ENCODE measurements at regions not wholly inside any gene's neighbourhood (a gene's known extent, or its start where the extent isn't known, plus 50 kb on each side); places are given as distances from the start of the nearest gene placed in this dataset.

- no peak for DNase-seq (ENCODE audit: low spot score in 2 of 2)
- no peaks in the 10 kb centered on the region for H3K4me1 ChIP-seq
- in situ Hi-C loops (cut with MboI; ENCODE audit: low sequenced_read_pairs) = no loop called here
- H3K36me3 ChIP-seq (replicated peaks) = no peaks in the 10 kb centered on the region
- H3K9me3 ChIP-seq = no peaks in the 10 kb centered on the region; the same call in 1 of the 2 replicates
- H3K27me3 ChIP-seq (ENCODE audit: low read depth) = no peaks in the 10 kb centered on the region
- no peak overlapping the region for H3K4me3 ChIP-seq
These were observed 262.6 kb downstream of the ATPSCKMT start for GRCh38 chr5:9987101-9987500.

GRCh38 chr5:9977070-9977469, 272.6 kb downstream of the ATPSCKMT start:
- H3K4me3 ChIP-seq = no peak overlapping the region
- no peak for DNase-seq (ENCODE audit: low spot score in 2 of 2)
- no peaks in the 10 kb centered on the region for H3K36me3 ChIP-seq (replicated peaks)
- no peaks in the 10 kb centered on the region for H3K27me3 ChIP-seq (ENCODE audit: low read depth)
- in situ Hi-C loops (cut with MboI; ENCODE audit: low sequenced_read_pairs) = no loop called here
- H3K9me3 ChIP-seq = no peaks in the 10 kb centered on the region
- H3K4me1 ChIP-seq = no peaks in the 10 kb centered on the region

GRCh38 chr5:9976621-9977020, 273.1 kb downstream of the ATPSCKMT start:
- no peaks in the 10 kb centered on the region for H3K27me3 ChIP-seq (ENCODE audit: low read depth)
- H3K36me3 ChIP-seq (replicated peaks) = no peaks in the 10 kb centered on the region
- H3K4me3 ChIP-seq = no peak overlapping the region
- in situ Hi-C loops (cut with MboI; ENCODE audit: low sequenced_read_pairs) = no loop called here
- no peaks in the 10 kb centered on the region for H3K4me1 ChIP-seq
- H3K9me3 ChIP-seq = no peaks in the 10 kb centered on the region
- DNase-seq (ENCODE audit: low spot score in 2 of 2) = no peak

GRCh38 chr5:9972059-9972458, 277.6 kb downstream of the ATPSCKMT start:
- no peaks in the 10 kb centered on the region for H3K36me3 ChIP-seq (replicated peaks)
- no peak overlapping the region for H3K4me3 ChIP-seq
- no peaks in the 10 kb centered on the region for H3K9me3 ChIP-seq
- DNase-seq (ENCODE audit: low spot score in 2 of 2) = no peak
- no peaks in the 10 kb centered on the region for H3K4me1 ChIP-seq
- H3K27me3 ChIP-seq (ENCODE audit: low read depth) = no peaks in the 10 kb centered on the region
- in situ Hi-C loops (cut with MboI; ENCODE audit: low sequenced_read_pairs) = no loop called here

GRCh38 chr5:9971301-9971700, 278.4 kb downstream of the ATPSCKMT start:
- no peak for DNase-seq (ENCODE audit: low spot score in 2 of 2)
- no peaks in the 10 kb centered on the region for H3K36me3 ChIP-seq (replicated peaks)
- no peaks in the 10 kb centered on the region for H3K4me1 ChIP-seq
- H3K9me3 ChIP-seq = no peaks in the 10 kb centered on the region
- H3K27me3 ChIP-seq (ENCODE audit: low read depth) = no peaks in the 10 kb centered on the region
- no peak overlapping the region for H3K4me3 ChIP-seq
- in situ Hi-C loops (cut with MboI; ENCODE audit: low sequenced_read_pairs) = no loop called here

- H3K4me3 ChIP-seq = no peak overlapping the region
- H3K4me1 ChIP-seq = no peaks in the 10 kb centered on the region
- in situ Hi-C loops (cut with MboI; ENCODE audit: low sequenced_read_pairs) = no loop called here
- H3K9me3 ChIP-seq = no peaks in the 10 kb centered on the region
- H3K27me3 ChIP-seq (ENCODE audit: low read depth) = 0 out of 2 replicates have a peak, but pooled peaks cover 2% of the 10 kb centered on the region
- DNase-seq (ENCODE audit: low spot score in 2 of 2) = no peak
- no peaks in the 10 kb centered on the region for H3K36me3 ChIP-seq (replicated peaks)
These were observed 290.8 kb downstream of the ATPSCKMT start for GRCh38 chr5:9958914-9959313.

- in situ Hi-C loops (cut with MboI; ENCODE audit: low sequenced_read_pairs) = no loop called here
- DNase-seq (ENCODE audit: low spot score in 2 of 2) = no peak
- Histone ChIP-seq H3K27me3 (ENCODE audit: low read depth) (0 out of 2 replicates have a peak, but pooled peaks cover 2% of the 10 kb centered on the region), H3K4me1 (no peaks in the 10 kb centered on the region), H3K4me3 (no peak overlapping the region), H3K9me3 (no peaks in the 10 kb centered on the region), H3K36me3 (replicated peaks) (no peaks in the 10 kb centered on the region)
These were observed 292.5 kb downstream of the ATPSCKMT start for GRCh38 chr5:9957214-9957613.

- no peaks in the 10 kb centered on the region for H3K9me3 ChIP-seq
- no peak overlapping the region for H3K4me3 ChIP-seq
- 0 out of 2 replicates have a peak, but pooled peaks cover 2% of the 10 kb centered on the region for H3K27me3 ChIP-seq (ENCODE audit: low read depth)
- no peak for DNase-seq (ENCODE audit: low spot score in 2 of 2)
- in situ Hi-C loops (cut with MboI; ENCODE audit: low sequenced_read_pairs) = no loop called here
- H3K4me1 ChIP-seq = no peaks in the 10 kb centered on the region
- H3K36me3 ChIP-seq (replicated peaks) = no peaks in the 10 kb centered on the region
These were observed 293.0 kb downstream of the ATPSCKMT start for GRCh38 chr5:9956725-9957124.

- DNase-seq (ENCODE audit: low spot score in 2 of 2) = no peak
- Histone ChIP-seq H3K9me3 (no peaks in the 10 kb centered on the region), H3K27me3 (ENCODE audit: low read depth) (0 out of 2 replicates have a peak, but pooled peaks cover 2% of the 10 kb centered on the region), H3K4me3 (no peak overlapping the region), H3K4me1 (no peaks in the 10 kb centered on the region), H3K36me3 (replicated peaks) (no peaks in the 10 kb centered on the region)
- in situ Hi-C loops (cut with MboI; ENCODE audit: low sequenced_read_pairs) = no loop called here
These were observed 294.1 kb downstream of the ATPSCKMT start for GRCh38 chr5:9955586-9955985.

GRCh38 chr5:9954869-9955268, 294.8 kb downstream of the ATPSCKMT start:
- 0 out of 2 replicates have a peak, but pooled peaks cover 2% of the 10 kb centered on the region for H3K27me3 ChIP-seq (ENCODE audit: low read depth)
- no peaks in the 10 kb centered on the region for H3K36me3 ChIP-seq (replicated peaks)
- no peak overlapping the region for H3K4me3 ChIP-seq
- DNase-seq (ENCODE audit: low spot score in 2 of 2) = no peak
- H3K9me3 ChIP-seq = no peaks in the 10 kb centered on the region
- in situ Hi-C loops (cut with MboI; ENCODE audit: low sequenced_read_pairs) = no loop called here
- H3K4me1 ChIP-seq = no peaks in the 10 kb centered on the region

GRCh38 chr5:9953691-9954090, 296.0 kb downstream of the ATPSCKMT start:
- Histone ChIP-seq H3K4me3 (no peak overlapping the region), H3K27me3 (ENCODE audit: low read depth) (0 out of 2 replicates have a peak, but pooled peaks cover 2% of the 10 kb centered on the region), H3K36me3 (replicated peaks) (no peaks in the 10 kb centered on the region), H3K4me1 (no peaks in the 10 kb centered on the region), H3K9me3 (no peaks in the 10 kb centered on the region)
- no peak for DNase-seq (ENCODE audit: low spot score in 2 of 2)
- in situ Hi-C loops (cut with MboI; ENCODE audit: low sequenced_read_pairs) = no loop called here

- H3K27me3 ChIP-seq (ENCODE audit: low read depth) = 0 out of 2 replicates have a peak, but pooled peaks cover 2% of the 10 kb centered on the region
- in situ Hi-C loops (cut with MboI; ENCODE audit: low sequenced_read_pairs) = no loop called here
- H3K4me1 ChIP-seq = no peaks in the 10 kb centered on the region
- no peaks in the 10 kb centered on the region for H3K36me3 ChIP-seq (replicated peaks)
- H3K9me3 ChIP-seq = no peaks in the 10 kb centered on the region
- H3K4me3 ChIP-seq = no peak overlapping the region
- no peak for DNase-seq (ENCODE audit: low spot score in 2 of 2)
These were observed 297.7 kb downstream of the ATPSCKMT start for GRCh38 chr5:9951865-9952516.

GRCh38 chr5:9947944-9948343, 301.7 kb downstream of the ATPSCKMT start:
- H3K4me3 ChIP-seq = no peak overlapping the region
- no peaks in the 10 kb centered on the region for H3K9me3 ChIP-seq
- H3K4me1 ChIP-seq = no peaks in the 10 kb centered on the region

GRCh38 chr5:9947225-9947714, 302.4 kb downstream of the ATPSCKMT start:
- in situ Hi-C loops (cut with MboI; ENCODE audit: low sequenced_read_pairs) = no loop called here
- no peak for DNase-seq (ENCODE audit: low spot score in 2 of 2)
- H3K4me1 ChIP-seq = no peaks in the 10 kb centered on the region

More at GRCh38 chr5:9947944-9948343, 301.7 kb downstream of the ATPSCKMT start:
- in situ Hi-C loops (cut with MboI; ENCODE audit: low sequenced_read_pairs) = no loop called here
- no peaks in the 10 kb centered on the region for H3K27me3 ChIP-seq (ENCODE audit: low read depth)
- DNase-seq (ENCODE audit: low spot score in 2 of 2) = no peak
- no peaks in the 10 kb centered on the region for H3K36me3 ChIP-seq (replicated peaks)

More at GRCh38 chr5:9947225-9947714, 302.4 kb downstream of the ATPSCKMT start:
- no peaks in the 10 kb centered on the region for H3K36me3 ChIP-seq (replicated peaks)
- no peaks in the 10 kb centered on the region for H3K9me3 ChIP-seq
- H3K27me3 ChIP-seq (ENCODE audit: low read depth) = no peaks in the 10 kb centered on the region
- H3K4me3 ChIP-seq = no peak overlapping the region

All from HAP-1 (cell line).